NCI-H2227 (cell line): ENCODE measurements at regions not wholly inside any gene's neighbourhood (a gene's known extent, or its start where the extent isn't known, plus 50 kb on each side); places are given as distances from the start of the nearest gene placed in this dataset.

Experiments used
- DNase-seq: peaks from one replicate; lab custom pipeline; 2025; ENCODE audit not compliant: unreplicated experiment; lab: John Stamatoyannopoulos, UW

DNA sequence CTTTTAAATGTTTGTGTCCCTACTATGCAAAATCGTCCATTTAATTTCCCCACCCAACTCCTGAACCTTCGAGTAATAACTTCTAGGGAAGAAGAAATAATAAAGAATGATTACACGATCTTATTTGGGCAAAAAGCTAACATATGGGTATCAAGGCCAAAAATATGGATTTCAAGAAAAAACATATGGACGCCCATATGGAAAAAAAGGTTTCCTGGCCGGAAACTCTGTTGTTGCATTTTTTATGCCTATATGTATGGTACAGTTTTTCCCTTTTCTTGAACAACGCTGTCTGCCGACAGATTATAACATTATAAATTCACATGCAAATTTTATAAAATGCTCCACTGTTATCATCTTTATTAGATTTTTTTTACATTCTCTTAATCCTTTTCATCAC lies 167.6 kb upstream of the ESRRG start:
- DNase-seq, result no peak

DNA sequence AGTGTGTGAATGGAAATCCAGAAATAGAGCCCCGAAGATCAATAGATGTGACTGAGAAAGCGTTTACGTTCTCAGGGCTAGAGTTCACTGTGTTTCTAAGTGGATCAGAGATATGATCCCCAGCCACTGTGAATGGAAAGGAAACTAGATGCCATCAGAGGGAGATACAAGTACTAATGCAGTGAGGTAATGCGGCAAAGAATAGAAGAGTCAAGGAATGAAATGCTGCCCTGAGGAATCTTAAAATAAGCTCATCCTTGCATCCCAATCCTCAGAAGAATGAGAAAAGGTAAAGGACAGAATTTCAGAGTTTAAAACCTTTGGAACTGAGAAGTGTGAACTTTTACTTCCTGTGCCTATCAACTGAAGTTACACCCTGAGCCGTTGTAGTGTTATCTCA lies 165.5 kb upstream of the ESRRG start:
- DNase-seq, result no peak

DNA sequence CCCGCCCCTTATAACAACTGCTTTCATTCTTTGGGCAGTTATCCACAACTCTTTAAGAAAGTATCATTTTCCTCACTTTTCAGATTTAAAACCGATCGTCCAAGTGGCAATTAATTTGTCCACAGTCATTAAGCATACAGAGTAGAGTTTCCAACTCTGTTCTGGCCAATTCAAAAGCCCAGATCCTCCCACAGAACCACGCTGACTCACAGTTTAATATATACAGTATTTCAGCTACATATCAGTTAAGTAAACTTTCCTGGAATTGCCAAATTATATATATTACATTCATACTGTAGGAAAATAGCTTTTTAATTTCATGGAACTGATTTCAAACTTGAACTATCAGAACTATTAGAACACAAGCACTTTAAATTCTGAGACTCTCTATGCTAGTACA lies 163.8 kb upstream of the ESRRG start:
- no peak for DNase-seq

DNA sequence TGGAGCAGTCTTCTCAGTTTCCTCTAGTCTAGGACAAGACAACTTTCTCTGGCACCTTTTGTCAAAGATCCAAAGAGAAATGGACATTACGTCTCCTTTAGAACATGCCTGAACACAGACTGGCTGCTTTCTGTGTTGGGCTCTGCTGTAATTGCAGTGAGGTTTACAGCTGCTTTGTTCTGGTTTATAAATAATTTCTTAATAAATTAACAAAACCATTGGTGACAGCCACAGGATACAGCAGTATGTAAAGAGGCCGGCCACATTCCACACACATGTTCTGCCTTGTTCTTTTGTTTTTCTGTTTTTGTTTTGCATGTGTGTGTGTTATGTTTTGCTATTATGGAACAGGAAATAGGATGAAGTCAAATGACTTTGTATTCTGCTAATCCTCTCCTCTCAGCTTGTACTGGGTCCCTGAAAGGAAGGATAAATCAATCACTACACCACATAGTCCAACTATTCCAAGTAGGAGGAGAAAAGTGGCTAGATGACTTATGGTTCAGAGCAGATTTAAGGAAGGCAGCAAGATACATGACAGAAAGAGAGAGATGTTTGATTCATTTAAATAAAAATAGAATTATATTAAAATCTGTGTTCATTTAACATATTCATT lies 161.5 kb upstream of the ESRRG start:
- DNase-seq, result no peak

DNA sequence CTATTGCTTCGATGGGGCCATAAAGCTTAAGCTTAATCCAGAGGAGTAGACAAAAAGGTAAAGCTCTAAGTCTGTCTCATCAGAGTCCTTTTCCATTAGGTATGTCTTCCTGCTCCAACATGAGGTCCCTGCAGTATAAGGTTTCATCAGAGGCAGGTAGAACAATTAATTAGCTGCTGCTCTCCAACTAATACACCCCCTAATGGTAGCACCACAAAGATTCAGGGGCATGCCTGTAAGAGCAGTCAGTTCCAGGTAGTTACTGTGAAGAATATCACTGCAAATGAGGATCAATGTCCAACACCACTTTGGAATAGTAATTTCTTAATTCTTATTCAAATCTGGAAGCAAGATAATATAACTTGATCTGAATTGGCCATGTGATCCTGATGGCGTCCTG lies 160.3 kb upstream of the ESRRG start:
- no peak for DNase-seq

DNA sequence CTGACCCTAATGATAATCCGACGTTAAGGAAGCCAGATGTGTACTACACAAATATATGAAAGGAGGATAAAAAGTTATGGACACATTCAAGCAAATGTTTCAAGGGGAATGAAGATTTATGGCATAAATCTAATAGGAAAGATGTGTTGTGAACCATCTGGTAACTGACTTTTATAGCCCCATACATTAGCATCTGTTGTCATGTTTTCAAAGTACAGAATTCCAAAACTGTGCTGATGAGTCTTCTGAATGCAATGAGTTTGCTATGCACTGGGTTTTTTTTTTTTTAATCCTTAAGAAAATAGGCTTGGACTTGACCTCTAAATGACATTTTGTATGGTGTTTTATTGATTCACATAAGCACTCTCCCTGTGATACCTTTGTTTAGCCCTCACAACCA lies 158.5 kb upstream of the ESRRG start:
- DNase-seq, result no peak

DNA sequence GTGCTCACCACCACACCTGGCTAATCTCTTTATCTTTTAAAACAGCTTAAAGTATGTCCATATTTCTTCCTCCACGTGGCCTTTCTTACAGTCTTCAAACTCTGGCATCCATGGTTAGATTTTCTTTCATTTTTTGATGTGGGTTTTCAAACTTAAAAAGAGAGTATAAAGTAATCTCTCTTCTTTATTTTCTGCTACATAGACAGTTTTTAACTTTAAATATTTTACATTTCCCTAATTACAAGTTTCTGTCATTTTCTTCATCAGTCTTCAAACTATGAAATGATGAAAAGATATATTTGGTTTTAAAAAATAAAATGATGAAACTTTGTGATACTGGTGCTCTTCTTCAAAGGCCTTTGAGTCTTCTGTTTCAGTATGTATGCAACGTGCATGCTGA lies 143.5 kb upstream of the ESRRG start:
- DNase-seq, result no peak

DNA sequence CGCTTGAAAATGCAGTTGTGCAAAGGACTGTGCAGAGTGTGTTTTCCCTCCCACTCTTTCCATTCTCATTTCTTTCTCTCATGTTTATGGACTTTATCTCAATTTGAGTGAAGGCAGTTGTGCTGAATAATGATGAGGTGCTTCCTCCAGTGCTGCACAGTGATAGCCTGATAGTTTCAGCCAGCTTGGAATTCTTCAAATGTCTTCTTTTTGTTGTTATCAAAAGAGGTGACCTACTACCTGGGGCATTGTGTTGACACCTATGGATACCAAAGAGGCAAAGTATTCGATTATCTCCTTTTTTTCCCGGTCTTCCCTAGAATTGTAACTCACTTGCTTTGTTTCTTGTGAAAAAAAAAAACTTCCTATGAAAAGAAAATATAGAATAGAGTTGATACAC lies 132.6 kb upstream of the ESRRG start:
- no peak for DNase-seq

DNA sequence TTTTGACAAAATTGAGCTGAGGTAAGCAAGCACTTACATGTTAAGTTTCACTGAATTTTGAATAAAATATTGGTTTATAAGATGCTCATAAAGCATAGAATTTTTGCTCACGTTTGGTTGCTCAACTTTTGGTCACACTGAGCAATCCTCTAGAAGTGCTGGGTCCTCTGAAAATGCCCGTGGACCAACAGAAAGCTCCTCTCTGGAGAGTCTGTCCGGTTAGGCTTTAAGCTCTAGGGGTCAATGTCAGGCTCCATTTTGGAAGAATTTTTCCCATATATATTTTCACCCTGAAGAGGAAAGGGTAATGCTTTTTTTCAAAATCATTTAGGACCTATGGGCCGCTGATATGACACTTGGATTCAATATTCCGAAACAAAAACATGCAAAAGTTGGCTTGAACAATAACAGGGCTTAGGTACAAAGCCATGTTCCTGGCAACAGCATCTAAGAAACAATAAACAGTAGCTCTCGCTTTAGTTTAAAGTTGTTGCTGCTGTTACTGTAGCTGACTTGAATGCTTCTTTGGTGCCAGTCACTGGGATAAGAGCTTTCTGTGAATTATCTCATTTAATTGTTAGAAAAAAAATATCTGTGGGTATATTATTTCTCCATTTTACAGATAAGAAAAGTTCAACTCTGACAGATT lies 131.7 kb upstream of the ESRRG start:
- no peak for DNase-seq

DNA sequence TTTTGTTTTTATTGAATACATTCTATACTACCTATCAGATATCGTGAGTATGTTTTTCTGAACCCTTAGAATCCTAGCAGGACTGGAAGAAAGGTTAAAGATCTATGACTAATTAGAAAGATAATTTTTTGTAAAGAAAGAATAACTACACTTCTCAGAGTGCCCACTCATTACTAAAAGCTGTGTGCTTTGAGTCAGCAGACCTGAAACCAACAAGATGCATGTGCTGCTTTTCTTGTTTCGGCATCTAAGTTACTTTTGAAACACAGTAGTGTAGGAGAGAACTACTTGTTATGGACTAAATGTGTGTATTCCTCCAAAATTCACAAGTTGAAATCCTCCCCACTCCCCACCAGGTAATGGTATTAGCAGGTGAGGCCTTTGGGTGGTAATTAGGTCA lies 127.8 kb upstream of the ESRRG start:
- no peak for DNase-seq

DNA sequence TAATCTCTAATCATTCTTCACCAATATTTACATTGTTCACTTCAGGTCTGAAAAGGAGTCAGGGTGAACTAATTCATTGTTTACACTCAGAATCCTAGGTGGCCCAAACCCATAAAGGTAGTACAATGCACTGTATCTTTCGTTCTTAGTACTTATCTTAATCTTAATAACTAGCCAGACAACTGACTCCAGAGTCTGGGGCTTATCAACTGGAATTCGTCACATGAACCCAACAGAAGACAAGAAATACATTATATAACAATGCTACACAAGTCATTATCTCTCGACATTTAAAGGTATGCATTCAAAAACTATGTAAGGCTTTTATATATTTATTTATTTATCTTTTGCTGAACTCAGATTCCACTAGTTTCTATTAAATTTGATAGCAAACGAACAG lies 125.9 kb upstream of the ESRRG start:
- no peak for DNase-seq

DNA sequence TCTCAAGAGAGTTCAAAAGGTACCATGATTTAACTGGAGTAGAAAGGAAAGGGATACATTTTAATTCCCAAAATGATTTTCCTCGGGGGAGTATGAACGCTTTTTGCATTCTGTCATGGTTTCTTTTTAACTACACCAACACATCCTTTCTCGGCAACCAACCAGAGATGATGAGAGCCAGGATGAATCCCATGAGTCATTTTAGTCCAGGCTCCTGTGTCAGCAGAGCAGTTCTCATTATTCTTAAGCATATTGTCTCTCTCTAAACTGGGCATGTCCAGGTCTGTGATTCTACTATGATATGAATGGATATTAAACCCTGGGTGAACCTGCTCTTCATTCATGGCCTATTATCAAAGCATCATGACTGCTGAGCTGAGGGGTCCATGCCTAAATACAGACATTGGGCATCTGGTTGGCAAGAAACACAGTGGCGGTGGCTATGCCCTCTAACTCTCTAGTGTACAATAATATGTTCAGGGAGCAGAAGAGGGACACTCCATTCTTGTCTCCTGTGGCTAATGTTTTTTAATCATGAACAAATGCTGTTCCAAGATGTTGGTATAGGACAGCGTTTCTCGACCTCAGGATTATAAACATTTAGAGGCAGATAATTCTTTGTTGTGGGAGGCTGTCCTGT lies 124.3 kb upstream of the ESRRG start:
- no peak for DNase-seq

DNA sequence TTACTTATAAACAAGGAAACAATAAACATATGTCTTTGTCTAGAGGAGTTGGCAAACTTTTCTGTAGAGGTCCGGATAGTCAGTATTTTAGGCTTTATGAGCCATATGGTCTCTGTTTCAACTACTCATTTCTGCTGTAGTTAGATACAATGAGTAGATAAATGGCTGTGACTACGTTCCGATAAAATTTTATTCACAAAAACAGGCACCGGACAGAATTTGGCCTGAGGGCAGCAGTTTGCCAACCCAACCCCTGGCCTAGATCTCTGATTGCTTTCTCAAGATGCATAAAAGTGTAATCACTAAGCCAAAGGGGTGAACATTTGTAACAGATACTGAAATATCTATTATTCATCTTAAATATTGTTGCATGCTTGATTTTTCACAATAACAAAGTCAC lies 123.1 kb upstream of the ESRRG start:
- DNase-seq, result no peak

DNA sequence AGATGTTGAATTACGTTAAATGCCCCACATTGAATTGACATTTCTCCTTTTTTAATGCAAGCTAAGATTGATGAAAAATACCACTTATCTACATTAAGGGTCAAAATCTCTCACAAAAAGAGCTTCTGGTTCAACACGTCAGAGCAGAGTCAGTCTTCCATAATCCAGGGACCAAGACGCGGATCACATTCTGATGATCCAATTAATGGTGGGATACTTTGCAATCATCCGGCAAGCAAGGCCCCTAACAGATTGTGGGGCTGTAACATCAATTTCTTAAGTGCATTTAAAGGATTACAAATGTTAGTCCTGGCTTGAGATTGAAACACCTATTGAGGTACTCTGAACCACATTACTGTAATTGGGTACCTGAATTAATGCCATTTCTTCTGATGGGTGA lies 120.2 kb upstream of the ESRRG start:
- DNase-seq, result peak; percentile 7

DNA sequence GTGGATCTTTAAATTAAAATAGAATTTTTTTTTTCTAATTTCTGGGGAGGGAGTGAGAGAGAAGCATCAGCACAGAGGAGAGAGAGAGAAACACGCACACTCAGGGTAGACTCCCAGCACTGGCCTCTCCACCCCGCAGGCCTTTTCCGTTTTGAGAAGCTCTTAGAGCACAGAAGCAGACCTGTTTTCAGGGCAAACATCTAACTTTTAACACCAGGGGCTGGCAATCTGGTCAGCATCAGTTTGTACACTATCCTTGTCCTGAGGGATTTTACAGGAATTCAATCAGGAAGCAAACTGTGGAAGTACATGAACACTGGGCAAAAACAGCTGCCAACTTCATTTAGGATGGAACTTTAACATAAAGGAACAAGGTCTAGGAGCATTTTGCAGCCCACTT lies 117.9 kb upstream of the ESRRG start:
- DNase-seq, result no peak

DNA sequence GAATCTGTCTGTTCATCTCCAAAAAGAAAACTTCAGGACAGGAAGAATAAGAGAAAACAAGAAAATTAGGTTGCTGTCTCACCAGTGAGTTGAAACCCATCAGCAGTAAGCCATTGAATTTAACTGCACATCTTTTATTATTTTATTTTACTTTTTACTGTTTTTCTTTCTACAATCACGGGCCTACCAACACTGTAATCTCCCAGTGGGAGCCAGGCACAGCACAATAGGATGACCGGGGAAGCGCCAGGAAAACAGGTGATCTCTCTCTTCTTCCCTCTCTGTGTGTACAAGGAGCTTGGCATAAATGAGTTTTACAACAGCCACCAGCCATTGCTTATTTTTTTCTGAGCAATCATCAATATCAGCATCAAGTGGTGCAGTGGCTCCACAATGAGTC lies 113.1 kb upstream of the ESRRG start:
- peak; percentile 61 for DNase-seq

DNA sequence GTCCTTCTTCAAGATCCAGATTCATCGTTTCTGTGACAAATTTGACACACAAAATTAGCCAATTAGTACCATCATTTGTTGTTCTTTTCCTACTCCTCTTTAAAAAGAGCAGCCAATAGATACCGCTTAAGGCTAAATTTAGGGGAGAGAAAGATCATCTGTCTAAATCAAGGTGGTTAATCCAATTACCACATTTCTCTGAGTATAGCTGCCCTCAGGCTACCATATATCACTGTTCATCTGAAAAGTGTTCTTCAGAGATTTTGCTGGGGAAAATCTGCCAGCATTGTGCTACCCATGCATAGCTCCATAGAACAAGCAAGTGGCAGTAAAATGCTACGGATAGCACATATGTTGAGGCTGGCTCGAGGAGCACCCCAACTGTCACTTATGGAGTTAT lies 110.3 kb upstream of the ESRRG start:
- DNase-seq, result no peak

DNA sequence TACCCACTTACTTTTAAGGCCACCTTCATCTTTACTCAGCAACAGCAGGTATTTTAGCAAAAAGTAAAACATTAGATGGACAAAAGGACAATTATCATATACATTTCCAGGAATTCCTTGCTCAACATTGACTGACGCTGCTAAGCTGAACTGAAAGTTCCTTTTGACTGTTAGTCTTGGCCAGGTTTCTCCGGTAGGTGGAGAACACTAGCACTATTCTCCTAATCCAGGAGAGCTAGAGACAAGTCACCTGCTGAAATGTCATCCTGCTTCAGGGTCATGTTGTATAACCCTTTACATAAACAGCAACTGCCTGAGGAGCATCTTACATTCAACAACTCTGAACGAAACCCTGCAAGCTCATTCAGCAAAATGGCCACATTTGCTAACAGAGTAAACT lies 109.0 kb upstream of the ESRRG start:
- DNase-seq, result no peak

DNA sequence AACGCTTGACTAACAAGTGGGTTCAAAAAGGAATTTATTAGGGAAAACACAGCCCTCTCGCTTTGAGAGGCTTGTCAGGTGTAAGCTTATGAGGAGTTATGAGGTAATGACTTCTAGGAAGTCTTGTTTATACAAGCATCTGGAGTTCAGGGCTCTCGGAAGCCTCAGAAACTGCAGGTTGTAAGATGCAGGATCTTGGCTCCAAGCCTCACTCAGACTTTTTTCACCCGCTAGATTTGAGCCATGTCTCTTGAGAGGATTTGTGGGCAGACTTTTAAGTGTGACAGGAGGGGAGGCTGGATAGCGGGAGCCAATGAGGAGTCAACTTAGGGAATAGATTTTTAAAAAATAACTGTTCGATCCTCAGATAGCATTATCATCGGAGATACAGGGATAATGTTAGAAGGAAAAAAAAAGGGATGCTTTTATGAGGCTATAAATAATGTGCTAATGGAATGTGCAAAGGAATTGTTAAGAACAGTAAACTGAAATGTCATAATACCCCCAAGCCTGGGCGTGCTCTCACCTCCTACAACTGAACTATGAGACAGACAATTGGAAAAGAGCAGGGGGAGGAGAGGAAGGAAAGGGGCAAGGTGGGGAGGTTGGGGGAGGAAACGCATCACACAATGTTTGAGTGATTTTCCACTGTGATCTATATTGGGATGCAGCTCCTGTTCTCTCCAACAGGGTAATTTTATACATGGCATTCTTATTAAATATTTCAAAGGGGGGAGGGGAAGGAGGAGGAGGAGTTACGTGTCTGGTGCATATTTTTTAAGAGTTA lies 107.4 kb upstream of the ESRRG start:
- no peak for DNase-seq

DNA sequence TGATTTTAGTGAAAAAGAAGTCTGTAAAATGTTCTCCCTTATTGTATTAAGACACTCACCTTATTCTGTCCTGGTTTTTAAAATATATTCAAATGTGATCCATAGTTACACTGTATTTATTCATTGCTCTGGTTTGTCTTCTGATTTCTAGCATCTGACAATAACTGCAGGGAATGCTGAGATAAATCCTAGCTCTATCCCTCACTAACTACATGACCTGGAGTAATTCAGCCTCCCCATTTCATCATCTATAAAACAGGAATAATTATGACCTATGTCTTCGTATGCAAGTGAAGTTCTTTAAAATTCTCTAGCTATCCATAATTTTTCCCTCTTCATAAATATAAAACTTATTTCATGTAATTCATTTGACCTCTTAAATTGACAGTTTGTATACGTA lies 104.0 kb upstream of the ESRRG start:
- no peak for DNase-seq

DNA sequence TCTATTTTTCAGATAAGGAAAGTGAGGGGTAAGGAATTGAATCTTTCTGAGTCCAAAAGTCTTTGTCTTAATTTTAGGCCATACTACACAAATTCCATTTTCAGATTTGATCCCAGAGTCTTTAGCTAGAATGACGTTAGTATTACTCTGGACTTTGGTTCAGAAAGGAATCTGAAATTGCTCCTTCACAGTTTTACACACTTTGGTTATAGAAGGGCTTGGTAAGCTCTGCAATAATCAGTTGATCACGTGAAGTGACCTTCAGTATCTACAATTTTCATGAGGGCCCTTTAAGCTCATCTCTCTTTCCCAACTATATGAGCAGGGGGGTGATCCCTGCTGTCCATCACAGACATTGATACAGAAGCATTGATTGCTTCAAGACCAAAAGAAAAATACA lies 103.4 kb upstream of the ESRRG start:
- DNase-seq, result no peak

DNA sequence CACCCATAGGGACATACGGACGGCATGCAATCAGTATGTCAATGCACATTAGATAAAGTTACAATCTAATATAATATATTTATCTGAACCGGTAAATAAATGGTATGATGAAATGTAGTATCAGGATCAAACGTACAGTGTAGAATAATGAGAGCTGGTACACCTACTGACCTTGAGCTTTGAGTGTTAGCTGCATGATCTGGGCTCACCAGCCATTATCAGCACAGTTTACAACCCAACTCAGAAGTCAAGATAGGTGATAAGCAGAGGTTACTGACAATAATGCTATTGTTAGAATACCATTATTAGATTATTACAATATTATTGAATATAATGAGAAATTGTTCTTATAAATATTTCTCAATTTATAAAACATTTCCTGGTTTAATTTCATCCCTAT lies 103.0 kb upstream of the ESRRG start:
- no peak for DNase-seq
